ENCODE measurements at regions not wholly inside any gene's neighbourhood (a gene's known extent, or its start where the extent isn't known, plus 50 kb on each side); places are given as distances from the start of the nearest gene placed in this dataset.
"Not testable (repeated sequence)": the region's sequence is repeated elsewhere in the genome, so short reads cannot be mapped to it uniquely, and the experiment has no call there.

GRCh38 chr4:85132117-85132516 is 165.6 kb upstream of the WDFY3 start:
- intact Hi-C loops (cut with DNase I; ENCODE audit: low total_unique reads): no loop called here

GRCh38 chr4:85132570-85132969 is 166.1 kb upstream of the WDFY3 start:
- DNase-seq: no peak
- TF ChIP-seq POLR2A (IDR thresholded peaks at IDR 0.05) (no peak), POLR2AphosphoS5 (IDR thresholded peaks at IDR 0.05) (no peak), CTCF (IDR thresholded peaks at IDR 0.05 in 8 of 11, conservative IDR thresholded peaks at IDR 0.05 in 3 of 11) (no peak)
- Histone ChIP-seq H3K4me3 (no peak overlapping the region), H3K4me1 (no peaks in the 10 kb centered on the region), H3K27me3 (replicated peaks in 1 of 7) (no peaks in the 10 kb centered on the region), H3K27ac (no peak overlapping the region), H3K9me3 (peaks cover 0 to 7% (median 0%) of the 10 kb centered on the region in 8 donors), H3K36me3 (no peaks in the 10 kb centered on the region)
- intact Hi-C loops (cut with DNase I; ENCODE audit: low total_unique reads): no loop called here
- WGBS, 5 donors: 84 to 97% (median 91%) methylated on average over 2 of the region's 2 CpGs

More at GRCh38 chr4:85132117-85132516, 165.6 kb upstream of the WDFY3 start:
- H3K36me3 ChIP-seq: no peaks in the 10 kb centered on the region
- no peak overlapping the region for H3K27ac ChIP-seq
- no peak for DNase-seq
- no peak overlapping the region for H3K4me3 ChIP-seq
- TF ChIP-seq CTCF (IDR thresholded peaks at IDR 0.05 in 8 of 11, conservative IDR thresholded peaks at IDR 0.05 in 3 of 11): no peak
- TF ChIP-seq POLR2A (IDR thresholded peaks at IDR 0.05): no peak
- TF ChIP-seq POLR2AphosphoS5 (IDR thresholded peaks at IDR 0.05): no peak
- peaks cover 0 to 7% (median 0%) of the 10 kb centered on the region in 8 donors for H3K9me3 ChIP-seq
- no peaks in the 10 kb centered on the region for H3K27me3 ChIP-seq (replicated peaks in 1 of 7)
- no peaks in the 10 kb centered on the region for H3K4me1 ChIP-seq

- DNase-seq; H3K27ac ChIP-seq; H3K9me3 ChIP-seq; H3K4me3 ChIP-seq; H3K27me3 ChIP-seq (replicated peaks in 1 of 7); H3K36me3 ChIP-seq; H3K4me1 ChIP-seq: not testable (repeated sequence)
- intact Hi-C loops (cut with DNase I; ENCODE audit: low total_unique reads): loop anchor here (10.0 kb wide), 2 partner anchors 825 to 905 kb away; no protein-coding TSS in a partner anchor
- WGBS, 5 donors: 84 to 95% (median 94%) methylated on average over 3 of the region's 3 CpGs
Measured at GRCh38 chr4:85139749-85140148, 173.3 kb upstream of the WDFY3 start.

GRCh38 chr4:85142451-85142850 is 176.0 kb upstream of the WDFY3 start:
- H3K4me1 ChIP-seq: peaks cover 0 to 3% (median 1%) of the 10 kb centered on the region in 6 donors
- no peak overlapping the region for H3K4me3 ChIP-seq
- no peaks in the 10 kb centered on the region for H3K27me3 ChIP-seq (replicated peaks in 1 of 7)
- WGBS, 5 donors: 31 to 55% (median 51%) methylated on average over 2 of the region's 2 CpGs
- H3K9me3 ChIP-seq: no peaks in the 10 kb centered on the region
- no peak overlapping the region for H3K27ac ChIP-seq
- H3K36me3 ChIP-seq: no peaks in the 10 kb centered on the region
- DNase-seq: no peak
- intact Hi-C loops (cut with DNase I; ENCODE audit: low total_unique reads): loop anchor here (10.0 kb wide), 2 partner anchors 822 to 902 kb away; no protein-coding TSS in a partner anchor
- TF ChIP-seq POLR2A (IDR thresholded peaks at IDR 0.05): no peak
- no peak for TF ChIP-seq POLR2AphosphoS5 (IDR thresholded peaks at IDR 0.05)
- no peak for TF ChIP-seq CTCF (IDR thresholded peaks at IDR 0.05 in 8 of 11, conservative IDR thresholded peaks at IDR 0.05 in 3 of 11)
